HEK293T (cell line): ENCODE measurements at regions not wholly inside any gene's neighbourhood (a gene's known extent, or its start where the extent isn't known, plus 50 kb on each side); places are given as distances from the start of the nearest gene placed in this dataset.
"Not testable (repeated sequence)": the region's sequence is repeated elsewhere in the genome, so short reads cannot be mapped to it uniquely, and the experiment has no call there.

ENCODE experiments used
- BHLHE40 ChIP-seq: fragments of 450-650 bp; IDR thresholded peaks from 2 replicates; pipeline ENCODE4 v1.6.1; 2016; ENCODE audit warnings: mild to moderate bottlenecking, moderate library complexity, borderline replicate concordance
- CTBP1 ChIP-seq: fragments of 450-650 bp; IDR thresholded peaks from 2 replicates; pipeline ENCODE4 v1.6.1; 2016; ENCODE audit warnings: borderline replicate concordance
- ELF4 ChIP-seq: fragments of 450-650 bp; IDR thresholded peaks from 2 replicates; pipeline ENCODE4 v1.6.1; 2017; ENCODE audit warnings: antibody characterized with exemption
- FOXA1 ChIP-seq: fragments of 450-650 bp; IDR thresholded peaks from 2 replicates; pipeline ENCODE4 v1.6.1; 2016; ENCODE audit warnings: mild to moderate bottlenecking
- FOXK2 ChIP-seq: fragments of 450-650 bp; IDR thresholded peaks from 2 replicates; pipeline ENCODE4 v1.6.1; 2016; ENCODE audit warnings: mild to moderate bottlenecking
- FOXM1 ChIP-seq: fragments of 450-650 bp; IDR thresholded peaks from 2 replicates; pipeline ENCODE4 v1.6.1; 2017; ENCODE audit warnings: mild to moderate bottlenecking, borderline replicate concordance
- L3MBTL2 ChIP-seq: fragments of 450-650 bp; conservative IDR thresholded peaks from 2 replicates; pipeline ENCODE4 v1.6.1; 2016; ENCODE audit warnings: mild to moderate bottlenecking
- LEF1 ChIP-seq: fragments of 450-650 bp; IDR thresholded peaks from 2 replicates; pipeline ENCODE4 v1.6.1; 2017; ENCODE audit warnings: mild to moderate bottlenecking, borderline replicate concordance
- NFRKB ChIP-seq: fragments of 450-650 bp; IDR thresholded peaks from 2 replicates; pipeline ENCODE4 v1.6.1; 2016; ENCODE audit warnings: mild to moderate bottlenecking, moderate library complexity
- PKNOX1 ChIP-seq: fragments of 450-650 bp; IDR thresholded peaks from 2 replicates; pipeline ENCODE4 v1.6.1; 2016
- SP1 ChIP-seq: fragments of 450-650 bp; IDR thresholded peaks from 2 replicates; pipeline ENCODE4 v1.6.1; 2017
- SUZ12 ChIP-seq: fragments of 450-650 bp; IDR thresholded peaks from 2 replicates; pipeline ENCODE4 v1.6.1; 2016; ENCODE audit warnings: mild to moderate bottlenecking
- TARDBP ChIP-seq: fragments of 450-650 bp; IDR thresholded peaks from 2 replicates; pipeline ENCODE4 v1.6.1; 2016

DNA sequence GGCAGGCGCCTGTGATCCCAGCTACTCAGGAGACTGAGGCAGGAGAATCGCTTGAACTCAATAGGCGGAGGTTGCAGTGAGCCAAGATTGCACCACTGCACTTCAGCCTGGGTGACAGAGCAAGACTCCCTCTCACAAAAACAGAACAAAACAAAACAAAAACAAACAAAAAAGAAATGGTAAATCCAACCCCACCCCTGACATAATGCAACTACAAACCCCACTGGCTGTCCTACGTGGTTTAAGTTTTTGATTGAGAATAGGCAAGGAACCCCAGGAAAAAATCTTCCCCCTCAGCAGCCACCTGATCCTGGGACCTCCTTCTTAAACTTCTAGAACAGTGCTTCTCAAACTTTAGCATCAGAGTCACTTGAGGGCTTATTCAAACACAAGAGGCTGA, 123.1 kb downstream of the TRIM27 start:
- TF ChIP-seq FOXA1, FOXK2, BHLHE40, TARDBP, L3MBTL2, FOXM1, PKNOX1, SUZ12, SP1, ELF4, CTBP1, NFRKB, LEF1: not testable (repeated sequence)
